ENCODE measurements at regions not wholly inside any gene's neighbourhood (a gene's known extent, or its start where the extent isn't known, plus 50 kb on each side); places are given as distances from the start of the nearest gene placed in this dataset.

GRCh38 chr3:3632449-3632848, 166.8 kb upstream of the LRRN1 start:
- Mint-ChIP-seq H3K27me3 (no peaks in the 10 kb centered on the region), H3K27ac (no peak overlapping the region), H3K4me1 (no peaks in the 10 kb centered on the region), H3K36me3 (ENCODE audit: low read depth) (no peaks in the 10 kb centered on the region), H3K9me3 (peaks cover 3% of the 10 kb centered on the region), H3K4me3 (no peak overlapping the region)
- intact Hi-C loops (cut with micrococcal nuclease) = no loop called here
- DNase-seq = no peak

DNA sequence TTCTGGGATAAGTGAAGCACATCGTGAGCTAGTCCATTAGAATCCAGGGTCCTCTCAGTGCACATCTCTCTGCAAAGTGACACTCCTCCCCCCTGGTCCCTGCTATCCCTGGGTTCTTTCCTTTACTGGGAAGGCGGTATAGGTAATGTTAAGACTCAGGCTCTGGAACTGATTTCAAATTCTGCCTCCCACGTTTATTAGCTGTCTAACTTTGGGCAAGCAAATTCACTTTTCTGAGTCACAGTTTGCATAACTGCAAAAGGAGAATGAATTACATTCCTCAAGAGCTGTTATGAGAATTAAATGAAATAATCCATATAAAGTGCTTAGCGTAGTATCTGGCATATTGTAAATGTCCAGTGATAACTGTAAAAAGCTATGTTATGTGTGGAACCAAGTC, 168.1 kb upstream of the LRRN1 start:
- Mint-ChIP-seq H3K36me3 (ENCODE audit: low read depth) (no peaks in the 10 kb centered on the region), H3K27me3 (no peaks in the 10 kb centered on the region), H3K4me1 (no peaks in the 10 kb centered on the region), H3K27ac (no peak overlapping the region), H3K4me3 (no peak overlapping the region), H3K9me3 (peaks cover 3% of the 10 kb centered on the region)
- DNase-seq = no peak
- intact Hi-C loops (cut with micrococcal nuclease) = no loop called here

DNA sequence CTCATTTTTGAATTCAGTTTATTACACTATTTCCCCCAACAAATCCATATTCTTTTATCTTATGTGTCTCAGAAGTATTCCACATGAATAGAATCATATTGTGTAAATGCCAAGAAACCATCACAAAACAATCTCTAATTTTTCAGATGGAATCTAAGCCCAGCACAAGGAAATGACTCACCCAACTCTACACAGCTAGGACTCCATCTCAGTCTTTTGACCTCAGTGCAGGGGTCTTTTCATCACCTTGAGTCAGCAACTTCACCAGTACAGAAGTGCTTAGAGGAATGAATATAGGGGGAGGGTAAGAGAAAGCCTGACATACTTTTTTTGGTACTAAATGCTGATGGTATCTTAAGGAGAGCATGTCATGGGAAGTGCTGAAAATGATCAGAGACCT, 169.3 kb upstream of the LRRN1 start:
- Mint-ChIP-seq H3K36me3 (ENCODE audit: low read depth) (no peaks in the 10 kb centered on the region), H3K27me3 (no peaks in the 10 kb centered on the region), H3K4me3 (no peak overlapping the region), H3K27ac (no peak overlapping the region), H3K4me1 (no peaks in the 10 kb centered on the region), H3K9me3 (peaks cover 3% of the 10 kb centered on the region)
- no peak for DNase-seq
- intact Hi-C loops (cut with micrococcal nuclease) = no loop called here

GRCh38 chr3:3628676-3629328, 170.4 kb upstream of the LRRN1 start:
- Mint-ChIP-seq H3K4me3 (no peak overlapping the region), H3K36me3 (ENCODE audit: low read depth) (no peaks in the 10 kb centered on the region), H3K27me3 (no peaks in the 10 kb centered on the region), H3K9me3 (peaks cover 3% of the 10 kb centered on the region), H3K4me1 (no peaks in the 10 kb centered on the region), H3K27ac (no peak overlapping the region)
- DNase-seq = no peak
- intact Hi-C loops (cut with micrococcal nuclease) = no loop called here

DNA sequence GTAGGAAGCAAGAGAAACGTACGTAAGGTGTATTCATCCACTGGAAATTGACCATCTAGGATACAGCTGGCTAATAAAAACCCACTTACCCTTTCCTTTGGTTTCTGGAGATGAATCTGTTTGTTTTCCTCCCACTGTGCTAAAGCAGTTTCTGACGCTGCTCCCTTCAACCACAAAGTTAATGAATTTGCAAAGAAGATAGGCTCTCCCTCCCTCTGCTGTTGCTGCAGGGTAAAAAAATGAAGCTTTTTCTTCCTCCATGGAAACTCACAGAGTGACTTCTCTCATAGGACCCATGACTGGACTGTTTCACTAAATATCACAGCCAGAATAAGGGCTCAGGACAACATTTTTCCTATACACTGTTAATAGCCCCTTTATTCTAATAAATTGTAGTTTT, 172.1 kb upstream of the LRRN1 start:
- no peaks in the 10 kb centered on the region for H3K4me1 Mint-ChIP-seq
- intact Hi-C loops (cut with micrococcal nuclease) = no loop called here
- DNase-seq = no peak
- no peak overlapping the region for H3K27ac Mint-ChIP-seq
- H3K9me3 Mint-ChIP-seq = no peaks in the 10 kb centered on the region
- H3K4me3 Mint-ChIP-seq = no peak overlapping the region
- no peaks in the 10 kb centered on the region for H3K36me3 Mint-ChIP-seq (ENCODE audit: low read depth)
- H3K27me3 Mint-ChIP-seq = no peaks in the 10 kb centered on the region

DNA sequence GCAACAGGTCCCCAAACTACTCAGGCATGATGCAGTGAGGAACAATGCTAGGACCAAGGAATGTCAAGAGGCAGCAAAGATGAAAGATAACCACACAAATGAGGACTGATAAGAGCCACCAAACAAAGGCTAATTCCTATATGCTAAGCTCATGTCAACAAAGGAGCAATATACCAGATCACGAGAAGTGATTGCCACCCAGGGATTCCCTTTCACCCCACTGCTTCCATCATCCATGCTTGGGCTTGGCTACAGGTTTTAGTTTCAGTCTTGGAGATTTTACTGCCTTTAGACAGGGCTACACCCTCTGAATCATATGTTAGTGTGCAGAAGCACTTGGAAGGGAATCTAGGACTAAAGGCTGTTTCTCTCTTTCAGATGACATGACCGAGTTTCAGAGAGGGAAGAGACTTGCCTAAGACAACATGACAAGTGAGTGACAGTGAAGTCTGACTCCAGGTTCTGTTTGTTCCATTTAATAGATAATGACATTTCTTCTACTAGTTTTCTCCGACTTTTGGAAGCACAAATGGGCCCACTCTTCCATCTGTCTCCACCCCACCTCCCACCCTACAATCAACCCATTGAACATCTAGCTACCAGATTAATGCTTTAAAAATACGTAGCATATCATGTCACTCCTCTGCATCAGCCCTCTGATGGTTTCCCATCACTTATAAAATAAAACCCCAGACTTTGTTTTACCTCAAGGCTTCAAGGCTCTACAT, 173.5 kb upstream of the LRRN1 start:
- Mint-ChIP-seq H3K36me3 (ENCODE audit: low read depth) (no peaks in the 10 kb centered on the region), H3K4me1 (no peaks in the 10 kb centered on the region), H3K4me3 (no peak overlapping the region), H3K27me3 (no peaks in the 10 kb centered on the region), H3K27ac (no peak overlapping the region), H3K9me3 (no peaks in the 10 kb centered on the region)
- no peak for DNase-seq
- intact Hi-C loops (cut with micrococcal nuclease) = no loop called here

DNA sequence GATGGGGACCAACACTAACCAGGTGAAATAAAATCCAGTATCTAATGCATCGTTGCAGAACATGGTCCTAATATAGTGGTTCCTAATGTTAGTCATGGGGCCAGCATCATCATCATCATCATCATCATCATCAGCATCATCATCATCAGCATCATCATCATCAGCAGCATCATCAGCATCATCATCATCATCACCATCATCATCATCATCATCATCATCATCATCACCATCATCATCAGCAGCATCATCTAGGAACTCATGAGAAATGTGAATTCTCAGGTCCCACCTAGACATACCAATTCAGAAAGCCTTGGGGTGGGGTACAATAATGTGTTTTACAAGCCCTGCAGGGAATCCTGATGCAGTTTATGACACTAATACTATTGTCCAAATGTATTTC, 179.4 kb upstream of the LRRN1 start:
- no peak for DNase-seq
- Mint-ChIP-seq H3K9me3 (no peaks in the 10 kb centered on the region), H3K4me3 (no peak overlapping the region), H3K27ac (no peak overlapping the region), H3K36me3 (ENCODE audit: low read depth) (no peaks in the 10 kb centered on the region), H3K27me3 (no peaks in the 10 kb centered on the region), H3K4me1 (no peaks in the 10 kb centered on the region)
- intact Hi-C loops (cut with micrococcal nuclease) = no loop called here

DNA sequence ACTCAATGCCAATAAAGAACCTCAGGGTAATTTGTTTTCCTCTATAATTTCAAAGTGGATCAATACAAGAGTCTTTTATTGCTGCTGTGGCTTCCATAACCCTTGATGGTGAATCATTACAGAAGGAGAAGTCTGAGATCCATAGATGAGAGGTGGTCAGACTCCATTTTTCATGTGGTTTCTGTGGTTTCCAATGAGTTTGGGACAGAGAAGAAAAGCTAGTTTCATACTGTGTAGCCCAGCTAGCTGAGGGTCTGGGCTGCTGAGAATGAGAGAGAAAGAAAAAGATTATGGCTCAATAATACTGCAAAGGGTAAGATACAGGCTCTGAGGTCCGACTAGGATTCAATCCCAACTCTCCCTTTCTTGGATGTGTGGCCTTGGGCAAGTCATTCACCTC, 180.6 kb upstream of the LRRN1 start:
- H3K4me1 Mint-ChIP-seq = no peaks in the 10 kb centered on the region
- DNase-seq = no peak
- no peaks in the 10 kb centered on the region for H3K9me3 Mint-ChIP-seq
- H3K36me3 Mint-ChIP-seq (ENCODE audit: low read depth) = no peaks in the 10 kb centered on the region
- H3K4me3 Mint-ChIP-seq = no peak overlapping the region
- H3K27me3 Mint-ChIP-seq = no peaks in the 10 kb centered on the region
- H3K27ac Mint-ChIP-seq = no peak overlapping the region
- intact Hi-C loops (cut with micrococcal nuclease) = no loop called here

- Mint-ChIP-seq H3K27ac (no peak overlapping the region), H3K36me3 (ENCODE audit: low read depth) (no peaks in the 10 kb centered on the region), H3K27me3 (no peaks in the 10 kb centered on the region), H3K9me3 (no peaks in the 10 kb centered on the region), H3K4me3 (no peak overlapping the region), H3K4me1 (no peaks in the 10 kb centered on the region)
- no peak for DNase-seq
- intact Hi-C loops (cut with micrococcal nuclease) = no loop called here
Observed at GRCh38 chr3:3615533-3615932, 183.7 kb upstream of the LRRN1 start.

GRCh38 chr3:3610581-3611298, 188.5 kb upstream of the LRRN1 start:
- H3K27me3 Mint-ChIP-seq = no peaks in the 10 kb centered on the region
- H3K27ac Mint-ChIP-seq = no peak overlapping the region
- no peaks in the 10 kb centered on the region for H3K4me1 Mint-ChIP-seq
- H3K36me3 Mint-ChIP-seq (ENCODE audit: low read depth) = no peaks in the 10 kb centered on the region
- intact Hi-C loops (cut with micrococcal nuclease) = no loop called here
- no peak for DNase-seq
- no peak overlapping the region for H3K4me3 Mint-ChIP-seq
- no peaks in the 10 kb centered on the region for H3K9me3 Mint-ChIP-seq

DNA sequence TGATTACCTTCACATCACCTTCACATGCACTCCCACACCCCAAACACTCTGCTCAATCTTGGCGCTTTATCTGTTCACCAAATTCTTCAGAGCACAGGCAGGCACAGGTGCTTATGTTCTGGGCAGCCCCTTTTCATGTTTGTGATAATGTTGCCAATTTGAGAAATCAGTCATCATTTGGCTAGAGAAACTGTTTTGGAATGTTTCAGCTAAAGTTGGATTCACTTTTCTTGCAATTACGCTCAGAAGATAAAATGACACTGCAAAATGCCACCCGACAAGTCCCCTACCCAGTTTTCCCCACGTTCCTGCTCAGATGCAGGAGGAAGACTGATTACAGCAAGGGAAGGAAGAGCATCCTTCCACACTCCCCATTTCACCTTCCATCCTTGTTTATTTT, 192.9 kb upstream of the LRRN1 start:
- no peaks in the 10 kb centered on the region for H3K27me3 Mint-ChIP-seq
- DNase-seq = no peak
- no peak overlapping the region for H3K27ac Mint-ChIP-seq
- no peak overlapping the region for H3K4me3 Mint-ChIP-seq
- no peaks in the 10 kb centered on the region for H3K36me3 Mint-ChIP-seq (ENCODE audit: low read depth)
- intact Hi-C loops (cut with micrococcal nuclease) = no loop called here
- H3K4me1 Mint-ChIP-seq = no peaks in the 10 kb centered on the region
- H3K9me3 Mint-ChIP-seq = no peaks in the 10 kb centered on the region

DNA sequence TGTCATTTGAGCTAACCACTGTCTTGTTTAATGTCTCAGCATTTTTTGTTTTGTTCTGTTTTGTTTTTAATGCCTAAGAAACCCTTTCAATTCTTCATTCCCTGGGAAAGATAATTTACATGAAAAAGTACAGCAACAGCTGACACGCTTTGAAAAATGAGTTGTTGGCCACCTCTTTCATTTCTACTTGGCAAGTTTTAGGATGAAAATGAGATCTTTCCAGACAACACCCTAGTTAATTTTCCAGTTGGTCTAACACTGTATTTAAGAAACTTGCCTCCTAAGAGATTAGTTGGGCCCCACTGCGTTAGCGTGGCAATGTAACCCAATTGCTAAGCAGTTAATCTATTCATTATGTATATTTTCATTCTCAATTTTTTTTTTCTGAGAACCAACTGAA, 194.0 kb upstream of the LRRN1 start:
- DNase-seq = no peak
- no peak overlapping the region for H3K27ac Mint-ChIP-seq
- no peaks in the 10 kb centered on the region for H3K9me3 Mint-ChIP-seq
- H3K27me3 Mint-ChIP-seq = no peaks in the 10 kb centered on the region
- H3K4me1 Mint-ChIP-seq = no peaks in the 10 kb centered on the region
- H3K36me3 Mint-ChIP-seq (ENCODE audit: low read depth) = no peaks in the 10 kb centered on the region
- no peak overlapping the region for H3K4me3 Mint-ChIP-seq
- intact Hi-C loops (cut with micrococcal nuclease) = no loop called here

- H3K4me3 Mint-ChIP-seq = no peak overlapping the region
- no peak for DNase-seq
- no peaks in the 10 kb centered on the region for H3K36me3 Mint-ChIP-seq (ENCODE audit: low read depth)
- intact Hi-C loops (cut with micrococcal nuclease) = no loop called here
- no peaks in the 10 kb centered on the region for H3K4me1 Mint-ChIP-seq
- no peaks in the 10 kb centered on the region for H3K27me3 Mint-ChIP-seq
- H3K9me3 Mint-ChIP-seq = no peaks in the 10 kb centered on the region
- no peak overlapping the region for H3K27ac Mint-ChIP-seq
Observed at GRCh38 chr3:3603351-3603750, 195.9 kb upstream of the LRRN1 start.

DNA sequence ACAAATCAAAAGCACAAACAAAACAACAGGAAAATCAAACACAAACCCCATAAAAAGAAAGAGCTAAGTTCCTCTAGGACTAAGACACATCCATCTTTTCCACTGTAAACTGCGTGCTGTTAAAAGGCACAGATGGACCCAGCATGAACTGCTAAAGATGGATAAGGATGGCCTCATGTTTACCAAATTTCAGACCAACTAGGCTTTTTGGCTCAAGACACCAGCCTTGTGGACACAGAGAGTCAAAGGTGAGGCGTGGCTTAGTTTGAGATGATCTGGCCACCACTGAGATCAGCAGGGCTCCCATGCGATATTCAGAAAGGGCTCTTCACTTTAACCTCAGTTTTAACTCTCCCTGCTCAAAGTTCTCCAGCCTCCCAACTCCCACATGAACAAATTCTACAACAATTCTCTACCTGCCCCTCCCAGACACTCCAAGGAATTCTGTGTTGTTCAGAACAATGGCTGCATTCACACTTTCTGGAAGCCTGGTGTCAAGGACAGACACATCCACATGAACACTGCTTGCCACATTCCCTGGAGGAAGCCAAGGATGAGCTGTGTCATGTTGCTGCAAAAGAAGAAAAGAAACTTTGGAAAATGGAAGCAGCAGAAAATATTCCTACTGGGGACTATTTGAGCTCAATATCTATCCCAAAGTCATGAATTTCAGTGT, 198.4 kb upstream of the LRRN1 start:
- no peaks in the 10 kb centered on the region for H3K4me1 Mint-ChIP-seq
- no peak for DNase-seq
- H3K27ac Mint-ChIP-seq = no peak overlapping the region
- no peak overlapping the region for H3K4me3 Mint-ChIP-seq
- H3K9me3 Mint-ChIP-seq = no peaks in the 10 kb centered on the region
- H3K36me3 Mint-ChIP-seq (ENCODE audit: low read depth) = no peaks in the 10 kb centered on the region
- no peaks in the 10 kb centered on the region for H3K27me3 Mint-ChIP-seq
- intact Hi-C loops (cut with micrococcal nuclease) = no loop called here
